Stimulated activated memory B cell treated with anti-CD40 and anti-IgM and Interleukin-4, amounts not matched to agents 10 μg/mL and 1 μg/mL and 100 μg/mL, for 72 hours (primary cell): ENCODE measurements at regions not wholly inside any gene's neighbourhood (a gene's known extent, or its start where the extent isn't known, plus 50 kb on each side); places are given as distances from the start of the nearest gene placed in this dataset.

Experiments used
- ATAC-seq: fragments of 150-1000 bp; cut with Tn5 transposase; 2 replicates; pipeline ENCODE4 v1.10.0; 2021
- H3K27ac Mint-ChIP-seq: one replicate; pipeline ENCODE4 v1.8.0; 2022; ENCODE audit warnings: mild to moderate bottlenecking, mixed read lengths
- H3K27me3 Mint-ChIP-seq: one replicate; pipeline ENCODE4 v1.8.0; 2022; ENCODE audit warnings: mixed read lengths
- H3K36me3 Mint-ChIP-seq: one replicate; pipeline ENCODE4 v1.8.0; 2022; ENCODE audit warnings: mixed read lengths
- H3K4me1 Mint-ChIP-seq: one replicate; pipeline ENCODE4 v1.8.0; 2022; ENCODE audit warnings: mixed read lengths
- H3K4me3 Mint-ChIP-seq: one replicate; pipeline ENCODE4 v1.8.0; 2022; ENCODE audit warnings: mild to moderate bottlenecking, moderate library complexity, mixed read lengths
- H3K9me3 Mint-ChIP-seq: one replicate; pipeline ENCODE4 v1.8.0; 2022; ENCODE audit warnings: mixed read lengths

DNA sequence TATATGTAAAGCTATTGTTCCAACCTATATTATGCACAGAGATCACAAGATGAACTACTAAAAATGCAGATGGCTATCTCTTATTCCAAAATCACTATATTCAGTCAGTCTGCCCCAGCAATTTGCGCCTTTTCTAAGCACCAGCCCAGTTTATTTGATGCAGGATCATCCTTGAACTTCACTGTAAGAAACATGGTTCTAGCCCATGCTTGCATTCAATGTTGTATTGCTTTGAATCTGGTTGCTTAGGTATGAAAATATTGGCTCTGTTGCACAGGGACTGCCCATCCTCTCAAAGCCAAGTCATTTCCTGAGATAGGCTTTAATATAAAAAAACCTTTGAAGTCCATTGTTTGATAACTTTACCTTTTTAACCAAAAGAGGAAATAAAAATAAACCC lies 170.5 kb upstream of the LRIG1 start:
- H3K4me1 Mint-ChIP-seq, result no peaks in the 10 kb centered on the region
- no peaks in the 10 kb centered on the region for H3K27me3 Mint-ChIP-seq
- H3K9me3 Mint-ChIP-seq, result no peaks in the 10 kb centered on the region
- no peak for ATAC-seq
- H3K4me3 Mint-ChIP-seq, result no peak overlapping the region
- H3K36me3 Mint-ChIP-seq, result no peaks in the 10 kb centered on the region
- no peak overlapping the region for H3K27ac Mint-ChIP-seq

DNA sequence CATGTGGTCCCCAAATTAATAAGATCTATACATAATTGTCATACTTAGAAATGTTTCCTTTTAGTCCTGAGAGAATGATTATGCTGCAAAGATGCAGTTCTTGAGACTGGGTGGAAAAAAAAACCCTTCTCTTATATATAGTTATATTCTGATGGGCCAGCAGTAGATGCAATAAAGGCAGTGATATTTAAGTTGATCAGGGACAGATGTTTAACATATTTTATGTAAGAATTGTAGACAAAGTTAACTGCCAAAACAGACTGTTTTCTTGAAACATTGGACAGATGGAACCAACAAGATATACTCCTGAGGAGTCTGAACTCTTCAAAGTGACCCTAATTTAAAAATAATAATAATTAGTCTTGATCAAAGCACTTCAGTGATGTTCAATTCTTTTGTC lies 172.0 kb upstream of the LRIG1 start:
- ATAC-seq, result no peak
- H3K4me1 Mint-ChIP-seq, result no peaks in the 10 kb centered on the region
- H3K27ac Mint-ChIP-seq, result no peak overlapping the region
- H3K36me3 Mint-ChIP-seq, result no peaks in the 10 kb centered on the region
- H3K9me3 Mint-ChIP-seq, result no peaks in the 10 kb centered on the region
- H3K4me3 Mint-ChIP-seq, result no peak overlapping the region
- no peaks in the 10 kb centered on the region for H3K27me3 Mint-ChIP-seq

DNA sequence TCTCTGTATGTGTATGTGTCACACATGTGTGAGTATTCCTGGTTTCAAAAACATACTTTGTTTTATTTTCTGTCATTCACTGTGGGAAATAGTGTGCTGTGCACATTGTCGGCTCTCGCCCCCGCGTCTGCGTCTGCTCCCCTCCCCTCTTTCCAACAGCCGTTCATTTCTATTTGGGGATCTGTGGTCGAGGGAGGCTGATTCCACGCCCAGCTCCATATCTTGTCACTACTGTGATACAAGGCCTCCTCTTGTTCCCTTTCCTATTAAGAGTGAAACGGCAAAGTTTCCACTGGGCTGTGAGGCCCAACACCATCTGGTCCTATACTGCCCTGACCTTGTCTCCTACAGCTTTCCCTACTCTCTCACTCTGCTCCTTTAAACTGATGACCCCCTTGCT lies 172.5 kb upstream of the LRIG1 start:
- H3K27me3 Mint-ChIP-seq, result no peaks in the 10 kb centered on the region
- no peak overlapping the region for H3K4me3 Mint-ChIP-seq
- H3K4me1 Mint-ChIP-seq, result no peaks in the 10 kb centered on the region
- no peaks in the 10 kb centered on the region for H3K36me3 Mint-ChIP-seq
- H3K9me3 Mint-ChIP-seq, result no peaks in the 10 kb centered on the region
- H3K27ac Mint-ChIP-seq, result no peak overlapping the region
- no peak for ATAC-seq

DNA sequence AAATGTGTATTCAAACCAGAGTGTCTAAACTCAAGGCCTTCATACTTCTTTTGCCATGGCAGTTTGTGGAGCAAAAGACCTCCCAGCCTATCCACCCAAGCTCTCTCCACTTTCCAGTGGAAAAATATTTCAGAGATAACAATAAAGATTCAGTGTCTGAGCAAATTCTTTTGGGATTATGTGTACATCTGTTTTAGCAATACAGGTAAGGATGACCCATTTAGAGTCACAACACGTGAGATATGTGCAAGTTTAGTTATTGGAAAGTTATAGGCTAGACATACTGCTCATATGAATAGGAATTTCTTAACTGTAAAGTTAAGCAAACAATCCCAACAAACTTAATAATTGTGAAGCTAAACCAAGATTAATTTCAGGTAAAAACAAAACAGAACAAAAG lies 174.5 kb upstream of the LRIG1 start:
- Mint-ChIP-seq H3K9me3 (peaks cover 2% of the 10 kb centered on the region), H3K27ac (no peak overlapping the region), H3K27me3 (peaks cover 13% of the 10 kb centered on the region), H3K4me1 (no peaks in the 10 kb centered on the region), H3K36me3 (no peaks in the 10 kb centered on the region), H3K4me3 (no peak overlapping the region)
- ATAC-seq, result no peak

DNA sequence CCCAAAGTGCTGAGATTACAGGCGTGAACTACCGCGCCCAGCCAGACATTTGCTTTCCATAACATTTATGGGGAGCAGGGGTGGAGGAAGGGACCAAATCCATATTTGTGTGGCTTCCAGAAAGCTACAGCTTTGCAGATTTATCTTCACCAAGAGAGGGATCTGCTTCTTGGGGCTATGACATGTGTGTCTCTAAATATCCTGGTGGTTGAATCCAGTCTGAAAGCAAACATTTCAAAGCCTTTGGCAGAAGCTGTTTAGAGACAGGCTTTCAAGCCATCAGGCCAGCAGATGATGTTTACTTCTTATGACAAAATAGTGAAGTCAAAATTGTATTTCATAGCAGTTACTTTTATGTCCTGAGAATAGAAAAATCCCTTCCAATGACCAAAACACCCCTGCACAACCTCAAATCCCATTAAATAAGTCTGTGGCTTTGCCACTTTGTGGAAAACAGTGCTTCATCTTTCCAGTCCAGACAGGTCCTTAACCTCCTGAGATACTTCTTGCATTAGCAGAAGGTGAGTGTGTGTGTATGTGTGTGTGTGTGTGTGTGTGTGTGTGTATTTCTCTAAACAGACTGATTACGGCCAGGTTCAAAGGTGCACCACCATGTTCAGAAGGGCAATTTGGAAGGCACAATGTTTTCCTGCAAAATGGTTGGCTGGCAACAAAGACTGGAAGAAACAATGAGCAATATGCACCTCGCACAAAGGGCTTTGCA lies 191.4 kb upstream of the LRIG1 start:
- Mint-ChIP-seq H3K4me1 (no peaks in the 10 kb centered on the region), H3K9me3 (no peaks in the 10 kb centered on the region), H3K27me3 (peaks cover 17% of the 10 kb centered on the region), H3K4me3 (no peak overlapping the region), H3K36me3 (no peaks in the 10 kb centered on the region), H3K27ac (no peak overlapping the region)
- no peak for ATAC-seq

DNA sequence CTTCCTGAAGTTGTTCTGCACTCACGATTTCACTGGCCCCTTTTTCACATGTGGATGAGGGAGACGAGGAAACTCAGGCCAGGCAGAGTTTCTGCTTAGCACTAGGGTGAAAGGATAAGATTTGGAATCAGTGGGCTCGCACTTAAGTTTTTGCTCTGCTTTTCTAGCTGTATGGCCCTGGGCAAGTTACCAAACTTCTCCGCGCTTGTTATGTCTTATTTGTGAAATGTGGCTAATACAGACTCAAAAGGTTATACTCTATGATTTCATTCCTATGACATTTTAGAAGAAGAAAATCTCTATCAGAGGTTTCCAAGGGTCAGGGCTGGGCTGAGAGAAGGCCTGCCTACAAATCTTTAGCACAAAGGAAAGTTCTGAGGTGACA lies 191.9 kb upstream of the LRIG1 start:
- Mint-ChIP-seq H3K9me3 (no peaks in the 10 kb centered on the region), H3K4me3 (no peak overlapping the region), H3K27ac (no peak overlapping the region), H3K36me3 (no peaks in the 10 kb centered on the region), H3K4me1 (no peaks in the 10 kb centered on the region), H3K27me3 (peaks cover 17% of the 10 kb centered on the region)
- no peak for ATAC-seq

DNA sequence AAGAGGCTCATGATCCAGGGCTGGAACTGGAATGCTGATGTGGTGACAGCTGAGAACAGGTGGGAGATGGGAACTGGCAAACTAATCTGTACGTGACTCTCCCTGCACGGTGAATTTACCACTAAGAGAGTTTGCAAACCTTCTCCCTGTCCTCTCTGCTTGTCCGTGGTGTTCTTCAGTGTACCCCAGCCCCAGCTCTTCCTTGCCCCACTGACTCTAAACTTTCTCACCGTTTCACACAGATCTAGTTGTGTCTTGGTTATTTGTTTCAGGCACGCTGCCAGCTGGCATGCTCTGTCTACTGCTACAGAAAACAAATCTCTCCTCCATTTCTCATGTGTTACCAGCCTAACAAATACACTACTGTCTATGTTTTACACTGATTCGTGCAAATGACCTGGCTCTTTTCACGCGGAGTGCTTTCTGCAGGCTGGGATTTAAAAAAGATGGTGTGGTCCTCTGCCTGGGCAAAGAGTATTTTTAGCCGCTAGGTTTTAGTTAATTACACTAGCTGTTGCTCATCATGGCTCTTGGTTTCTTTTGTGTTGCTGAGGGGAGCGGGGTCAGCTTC lies 192.7 kb upstream of the LRIG1 start:
- no peak for ATAC-seq
- Mint-ChIP-seq H3K27me3 (peaks cover 17% of the 10 kb centered on the region), H3K27ac (no peak overlapping the region), H3K36me3 (no peaks in the 10 kb centered on the region), H3K9me3 (no peaks in the 10 kb centered on the region), H3K4me3 (no peak overlapping the region), H3K4me1 (no peaks in the 10 kb centered on the region)

DNA sequence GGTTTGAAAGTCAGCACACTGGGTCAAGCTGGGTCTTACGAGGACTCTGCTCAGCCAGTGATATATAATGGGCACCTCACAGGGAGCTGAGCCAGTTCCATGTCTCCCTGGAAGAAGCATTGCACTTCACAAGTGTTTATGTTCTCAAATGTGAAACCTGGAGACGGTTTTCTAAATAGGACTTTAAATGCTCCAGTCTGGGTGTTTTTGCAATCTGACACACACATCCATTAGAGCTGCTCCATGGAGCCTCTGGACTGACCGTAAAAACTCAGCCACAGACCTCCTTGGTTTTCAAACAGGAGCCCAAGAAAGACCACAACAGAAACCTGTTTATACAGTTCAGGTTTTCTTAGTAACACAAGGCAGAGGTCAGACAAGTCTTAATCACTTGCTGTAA lies 201.3 kb upstream of the LRIG1 start:
- peaks cover 2% of the 10 kb centered on the region for H3K9me3 Mint-ChIP-seq

DNA sequence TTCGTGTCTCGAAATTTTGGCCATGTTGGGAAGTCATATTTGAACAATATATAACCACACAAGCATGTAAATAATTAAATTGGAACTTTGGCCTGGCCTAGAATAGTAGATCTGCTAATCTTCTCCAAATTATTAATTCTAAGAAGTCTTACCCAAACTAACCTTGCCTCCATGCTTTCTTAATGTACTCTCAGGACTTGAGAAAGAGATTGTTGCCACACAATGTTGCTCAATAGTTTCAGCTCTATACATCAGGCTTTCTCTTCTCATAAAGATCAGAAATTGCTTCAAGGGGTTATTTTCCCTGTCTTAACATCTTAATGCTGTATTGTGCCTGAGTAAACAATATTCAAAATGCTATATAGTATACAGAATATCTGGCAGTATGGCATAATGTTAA lies 202.7 kb upstream of the LRIG1 start:
- Mint-ChIP-seq H3K4me1 (no peaks in the 10 kb centered on the region), H3K27ac (no peak overlapping the region), H3K36me3 (no peaks in the 10 kb centered on the region), H3K4me3 (no peak overlapping the region), H3K27me3 (peaks cover 9% of the 10 kb centered on the region), H3K9me3 (peaks cover 2% of the 10 kb centered on the region)
- no peak for ATAC-seq

More for the DNA sequence above, 201.3 kb upstream of the LRIG1 start:
- Mint-ChIP-seq H3K27ac (no peak overlapping the region), H3K4me1 (no peaks in the 10 kb centered on the region), H3K27me3 (peaks cover 9% of the 10 kb centered on the region), H3K4me3 (no peak overlapping the region), H3K36me3 (no peaks in the 10 kb centered on the region)
- no peak for ATAC-seq

DNA sequence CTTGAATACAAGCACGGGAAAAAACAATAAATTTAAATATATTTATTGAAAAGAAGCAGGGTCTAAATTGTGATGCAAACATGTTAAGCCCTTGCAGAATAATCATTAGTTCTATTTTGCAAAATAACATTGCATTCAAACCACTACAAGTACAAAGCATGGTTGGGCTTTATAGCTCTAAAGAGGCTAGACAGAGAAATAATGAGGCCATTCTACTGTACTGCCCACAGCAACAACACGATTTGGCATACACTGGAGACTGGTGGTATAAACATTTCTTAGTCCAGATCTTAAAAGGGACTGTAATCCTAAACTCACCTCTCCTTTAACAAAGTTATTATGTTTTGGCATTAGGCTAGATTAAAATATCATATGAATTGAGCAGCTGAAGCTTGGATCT lies 204.3 kb upstream of the LRIG1 start:
- Mint-ChIP-seq H3K36me3 (no peaks in the 10 kb centered on the region), H3K4me1 (no peaks in the 10 kb centered on the region), H3K27me3 (peaks cover 9% of the 10 kb centered on the region), H3K4me3 (no peak overlapping the region), H3K9me3 (no peaks in the 10 kb centered on the region), H3K27ac (no peak overlapping the region)
- ATAC-seq, result no peak

DNA sequence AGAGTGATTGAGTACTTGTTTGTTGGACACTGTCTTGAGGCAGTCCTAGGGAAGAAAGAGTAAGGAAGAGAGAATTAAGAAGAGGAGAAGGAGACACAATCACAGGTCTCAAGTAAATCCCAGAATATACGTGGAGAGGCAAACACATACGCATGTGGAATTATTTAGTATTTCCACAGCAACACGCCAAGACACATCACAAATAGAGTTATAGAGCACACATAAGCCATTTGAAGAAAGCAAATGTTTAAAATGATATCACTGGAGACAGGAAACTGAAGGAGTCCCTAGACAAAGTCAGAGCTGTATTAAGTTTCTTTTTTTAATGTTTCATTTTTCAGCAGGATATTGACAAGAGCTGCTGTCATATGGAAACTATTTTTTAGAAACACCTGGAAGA lies 206.1 kb upstream of the LRIG1 start:
- Mint-ChIP-seq H3K27me3 (peaks cover 18% of the 10 kb centered on the region), H3K27ac (no peak overlapping the region)
- no peak for ATAC-seq

DNA sequence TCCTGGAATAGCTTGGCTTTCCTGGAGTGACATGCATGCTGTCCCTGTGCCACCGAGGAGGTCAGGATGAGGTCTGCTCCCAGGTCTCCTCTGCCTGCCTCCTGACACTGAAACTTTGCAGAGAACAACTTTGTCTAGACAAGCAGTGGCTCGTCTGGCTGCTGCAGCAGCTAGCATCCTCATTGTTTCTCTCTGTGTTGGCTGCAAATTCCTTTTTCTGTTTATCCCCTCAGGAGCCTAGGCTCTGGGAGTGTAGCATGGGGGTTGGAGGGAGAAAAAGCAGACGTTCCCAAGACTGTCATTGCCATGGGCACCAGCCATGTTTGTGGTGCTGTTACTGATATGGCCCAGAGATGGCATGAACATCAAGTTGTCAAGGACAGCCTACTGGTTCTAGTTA lies 208.7 kb upstream of the LRIG1 start:
- Mint-ChIP-seq H3K4me3 (no peak overlapping the region), H3K4me1 (no peaks in the 10 kb centered on the region), H3K9me3 (no peaks in the 10 kb centered on the region), H3K27ac (no peak overlapping the region), H3K36me3 (no peaks in the 10 kb centered on the region), H3K27me3 (peaks cover 18% of the 10 kb centered on the region)
- ATAC-seq, result no peak

More for the DNA sequence above, 206.1 kb upstream of the LRIG1 start:
- Mint-ChIP-seq H3K4me1 (no peaks in the 10 kb centered on the region), H3K36me3 (no peaks in the 10 kb centered on the region), H3K9me3 (no peaks in the 10 kb centered on the region), H3K4me3 (no peak overlapping the region)

DNA sequence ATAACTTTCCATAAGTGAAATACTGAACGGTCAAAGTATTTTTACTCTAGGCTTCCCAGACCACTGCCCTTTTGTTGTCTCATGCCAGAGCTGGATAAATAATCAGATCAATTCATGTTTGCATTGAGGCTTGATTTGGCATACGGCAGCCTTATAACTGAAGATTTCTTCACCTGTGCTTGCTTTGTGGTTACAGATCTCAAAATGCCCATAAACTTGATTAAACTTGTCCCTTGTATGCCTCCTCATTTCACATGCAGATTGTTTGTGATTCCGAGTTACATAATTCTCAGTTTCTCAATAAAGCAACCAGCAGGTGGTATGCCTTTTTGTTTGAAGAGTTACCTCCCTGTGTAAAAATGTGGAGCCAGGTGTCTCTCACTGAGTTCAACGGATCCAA lies 211.4 kb upstream of the LRIG1 start:
- Mint-ChIP-seq H3K27me3 (peaks cover 9% of the 10 kb centered on the region), H3K9me3 (peaks cover 3% of the 10 kb centered on the region), H3K36me3 (no peaks in the 10 kb centered on the region), H3K4me3 (no peak overlapping the region), H3K27ac (no peak overlapping the region), H3K4me1 (no peaks in the 10 kb centered on the region)
- no peak for ATAC-seq

DNA sequence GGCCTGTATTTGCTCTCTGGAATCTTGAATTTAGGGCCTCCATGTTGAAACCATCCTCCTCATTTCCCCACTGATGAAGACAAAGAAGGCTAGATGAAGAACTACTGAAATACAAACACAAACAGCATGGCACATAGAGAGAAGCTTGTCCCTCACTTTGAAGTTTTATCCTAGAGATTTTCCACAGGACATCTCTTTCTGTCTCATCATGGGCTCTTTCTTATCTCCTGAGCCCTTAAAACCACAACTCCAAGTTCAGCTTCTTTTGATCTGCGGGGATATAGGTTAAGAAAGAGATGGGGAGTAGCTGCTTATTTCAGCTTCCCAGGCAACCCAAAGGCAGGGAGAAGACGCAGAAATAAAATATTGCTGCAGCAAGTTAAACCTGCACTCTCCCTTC lies 213.1 kb upstream of the LRIG1 start:
- Mint-ChIP-seq H3K9me3 (peaks cover 3% of the 10 kb centered on the region), H3K36me3 (no peaks in the 10 kb centered on the region), H3K27ac (no peak overlapping the region), H3K4me3 (no peak overlapping the region), H3K4me1 (no peaks in the 10 kb centered on the region), H3K27me3 (peaks cover 9% of the 10 kb centered on the region)
- ATAC-seq, result no peak

DNA sequence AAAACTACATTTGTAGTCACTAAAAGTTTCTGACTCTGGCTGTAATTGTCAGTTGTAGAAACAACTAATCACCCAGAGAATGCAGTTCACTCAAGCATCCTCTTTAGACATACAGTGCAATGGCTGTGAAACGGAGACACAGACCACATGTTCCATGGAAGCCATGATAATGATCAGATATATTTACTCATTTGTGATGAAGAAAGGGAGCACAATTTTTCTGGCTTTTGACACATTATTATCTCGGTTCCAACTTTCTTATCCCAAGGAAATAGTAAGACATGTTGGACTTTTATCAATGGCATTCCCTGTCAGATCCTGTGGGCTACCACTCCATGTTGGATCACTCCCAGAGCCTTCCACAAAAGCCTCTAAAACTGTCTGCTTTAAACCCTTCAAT lies 215.0 kb upstream of the LRIG1 start:
- H3K27me3 Mint-ChIP-seq, result peaks cover 22% of the 10 kb centered on the region
- peaks cover 3% of the 10 kb centered on the region for H3K9me3 Mint-ChIP-seq
- H3K4me1 Mint-ChIP-seq, result no peaks in the 10 kb centered on the region
- no peaks in the 10 kb centered on the region for H3K36me3 Mint-ChIP-seq
- no peak overlapping the region for H3K27ac Mint-ChIP-seq
- no peak overlapping the region for H3K4me3 Mint-ChIP-seq
- ATAC-seq, result no peak

DNA sequence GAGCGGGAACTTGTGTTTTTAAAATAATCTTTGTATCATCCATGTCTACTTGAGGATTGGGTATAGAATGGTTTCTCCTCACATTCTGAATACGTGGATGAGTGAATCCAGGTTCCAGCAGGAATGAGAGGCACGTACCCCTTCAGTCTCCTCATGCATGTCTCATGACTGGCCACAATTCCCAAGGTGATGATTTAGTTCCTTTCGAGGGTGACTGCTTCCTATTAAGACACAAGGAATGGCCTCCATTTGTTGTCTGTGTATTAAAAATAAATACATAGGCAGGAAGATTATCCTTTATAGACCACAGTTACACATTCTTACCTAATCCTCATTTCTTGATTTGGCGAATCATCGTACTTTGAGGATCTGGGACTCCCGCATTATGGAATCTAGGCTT lies 217.0 kb upstream of the LRIG1 start:
- H3K4me1 Mint-ChIP-seq, result no peaks in the 10 kb centered on the region
- no peaks in the 10 kb centered on the region for H3K36me3 Mint-ChIP-seq
- H3K27me3 Mint-ChIP-seq, result peaks cover 30% of the 10 kb centered on the region
- peaks cover 3% of the 10 kb centered on the region for H3K9me3 Mint-ChIP-seq
- H3K4me3 Mint-ChIP-seq, result no peak overlapping the region
- ATAC-seq, result no peak
- no peak overlapping the region for H3K27ac Mint-ChIP-seq
